HEK293T (cell line): ENCODE measurements at regions not wholly inside any gene's neighbourhood (a gene's known extent, or its start where the extent isn't known, plus 50 kb on each side); places are given as distances from the start of the nearest gene placed in this dataset.

Experiments
- ARNT ChIP-seq: fragments of 450-650 bp; IDR thresholded peaks from 2 replicates; pipeline ENCODE4 v1.6.1; 2017; ENCODE audit warnings: mild to moderate bottlenecking
- CTBP1 ChIP-seq: fragments of 450-650 bp; IDR thresholded peaks from 2 replicates; pipeline ENCODE4 v1.6.1; 2016; ENCODE audit warnings: borderline replicate concordance
- ELF4 ChIP-seq: fragments of 450-650 bp; IDR thresholded peaks from 2 replicates; pipeline ENCODE4 v1.6.1; 2017; ENCODE audit warnings: antibody characterized with exemption
- FOXA1 ChIP-seq: fragments of 450-650 bp; IDR thresholded peaks from 2 replicates; pipeline ENCODE4 v1.6.1; 2016; ENCODE audit warnings: mild to moderate bottlenecking
- FOXK2 ChIP-seq: fragments of 450-650 bp; IDR thresholded peaks from 2 replicates; pipeline ENCODE4 v1.6.1; 2016; ENCODE audit warnings: mild to moderate bottlenecking
- FOXM1 ChIP-seq: fragments of 450-650 bp; IDR thresholded peaks from 2 replicates; pipeline ENCODE4 v1.6.1; 2017; ENCODE audit warnings: mild to moderate bottlenecking, borderline replicate concordance
- HDGF ChIP-seq: fragments of 450-650 bp; IDR thresholded peaks from 2 replicates; pipeline ENCODE4 v1.6.1; 2017; ENCODE audit warnings: antibody characterized with exemption, borderline replicate concordance
- NFRKB ChIP-seq: fragments of 450-650 bp; IDR thresholded peaks from 2 replicates; pipeline ENCODE4 v1.6.1; 2016; ENCODE audit warnings: mild to moderate bottlenecking, moderate library complexity
- SP1 ChIP-seq: fragments of 450-650 bp; IDR thresholded peaks from 2 replicates; pipeline ENCODE4 v1.6.1; 2017
- TARDBP ChIP-seq: fragments of 450-650 bp; IDR thresholded peaks from 2 replicates; pipeline ENCODE4 v1.6.1; 2016
- ZNF384 ChIP-seq: fragments of 450-650 bp; IDR thresholded peaks from 2 replicates; pipeline ENCODE4 v1.6.1; 2016
- TF ChIP-seq, protein P1 (sequence below): fragments of 450-650 bp; IDR thresholded peaks from 2 replicates; pipeline ENCODE4 v1.6.1; 2016

DNA sequence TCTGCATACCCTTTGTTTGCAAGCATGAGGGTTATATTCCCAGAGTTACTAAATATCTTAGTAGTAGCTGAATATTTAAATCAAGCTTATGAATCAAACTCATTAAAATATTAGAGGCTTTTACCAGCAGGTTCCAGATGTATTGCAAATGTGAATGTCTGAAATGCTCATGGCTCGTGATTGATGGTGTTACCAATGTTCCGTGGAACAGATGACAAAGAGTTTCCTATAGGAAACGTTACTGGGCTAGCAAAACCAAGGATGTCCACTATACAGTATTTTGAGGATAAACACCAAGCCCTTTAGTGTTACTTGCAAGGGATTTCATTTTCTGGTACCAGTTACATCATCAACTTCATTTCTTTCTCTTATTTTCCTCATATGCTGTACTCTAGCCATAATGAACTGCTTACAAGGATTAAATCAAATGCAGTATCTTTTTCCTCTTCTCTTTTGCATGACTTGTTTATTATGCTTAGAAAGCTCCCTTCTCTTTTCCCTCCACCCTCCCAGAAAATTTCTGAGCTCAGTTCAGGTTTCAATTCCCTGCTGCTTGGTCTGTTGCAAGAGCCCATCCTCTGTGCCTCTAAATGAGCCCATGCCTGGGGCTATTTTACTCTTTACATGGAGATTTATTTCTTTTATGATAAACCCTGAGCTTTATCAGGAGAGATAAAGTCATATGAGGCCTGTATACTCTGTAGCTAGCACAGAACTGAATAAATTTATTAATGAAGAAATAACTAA lies 1537.1 kb upstream of the GOT2 start:
- no peak for TF ChIP-seq CTBP1
- TF ChIP-seq FOXM1: no peak
- no peak for TF ChIP-seq ZNF384
- TF ChIP-seq TARDBP: no peak
- TF ChIP-seq FOXK2: no peak
- TF ChIP-seq SP1: no peak
- TF ChIP-seq, protein P1, sequence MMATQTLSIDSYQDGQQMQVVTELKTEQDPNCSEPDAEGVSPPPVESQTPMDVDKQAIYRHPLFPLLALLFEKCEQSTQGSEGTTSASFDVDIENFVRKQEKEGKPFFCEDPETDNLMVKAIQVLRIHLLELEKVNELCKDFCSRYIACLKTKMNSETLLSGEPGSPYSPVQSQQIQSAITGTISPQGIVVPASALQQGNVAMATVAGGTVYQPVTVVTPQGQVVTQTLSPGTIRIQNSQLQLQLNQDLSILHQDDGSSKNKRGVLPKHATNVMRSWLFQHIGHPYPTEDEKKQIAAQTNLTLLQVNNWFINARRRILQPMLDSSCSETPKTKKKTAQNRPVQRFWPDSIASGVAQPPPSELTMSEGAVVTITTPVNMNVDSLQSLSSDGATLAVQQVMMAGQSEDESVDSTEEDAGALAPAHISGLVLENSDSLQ: no peak
- no peak for TF ChIP-seq ARNT
- TF ChIP-seq FOXA1: no peak
- TF ChIP-seq ELF4: no peak
- no peak for TF ChIP-seq NFRKB
- no peak for TF ChIP-seq HDGF
